NCI-H1105 (cell line): ENCODE measurements at regions not wholly inside any gene's neighbourhood (a gene's known extent, or its start where the extent isn't known, plus 50 kb on each side); places are given as distances from the start of the nearest gene placed in this dataset.
"Not testable (repeated sequence)": the region's sequence is repeated elsewhere in the genome, so short reads cannot be mapped to it uniquely, and the experiment has no call there.

Source experiments
- DNase-seq: peaks from one replicate; lab custom pipeline; 2025; lab: John Stamatoyannopoulos, UW

DNA sequence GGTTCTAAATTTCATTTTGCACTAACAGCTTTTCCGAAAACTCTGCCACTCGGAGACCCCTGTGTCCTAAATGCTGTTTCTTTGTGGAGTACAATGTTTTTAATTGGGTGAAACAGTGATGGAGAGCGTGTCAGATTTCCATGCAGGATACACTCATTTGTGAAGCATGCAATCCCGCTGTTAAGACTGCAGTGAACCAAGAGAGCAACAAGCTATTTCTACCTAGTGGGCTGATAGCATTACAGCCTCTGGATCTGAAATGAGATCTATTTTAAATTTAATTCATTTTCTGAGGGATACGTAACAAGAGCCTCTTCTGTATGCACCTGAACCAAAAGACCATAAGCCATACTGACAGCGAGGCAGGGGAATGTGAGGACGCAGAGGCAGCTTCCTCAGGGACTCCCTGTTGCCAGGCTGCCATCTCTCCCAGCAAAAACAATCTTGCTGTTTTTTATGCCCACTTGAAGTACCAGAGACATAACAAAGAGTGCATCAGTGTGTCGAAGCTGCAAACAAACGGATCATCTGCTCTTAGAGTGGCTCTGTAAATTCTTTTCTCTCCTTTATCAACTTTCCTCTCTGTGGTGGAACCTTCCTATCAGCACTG lies 199.9 kb upstream of the COX10 start:
- no peak for DNase-seq

DNA sequence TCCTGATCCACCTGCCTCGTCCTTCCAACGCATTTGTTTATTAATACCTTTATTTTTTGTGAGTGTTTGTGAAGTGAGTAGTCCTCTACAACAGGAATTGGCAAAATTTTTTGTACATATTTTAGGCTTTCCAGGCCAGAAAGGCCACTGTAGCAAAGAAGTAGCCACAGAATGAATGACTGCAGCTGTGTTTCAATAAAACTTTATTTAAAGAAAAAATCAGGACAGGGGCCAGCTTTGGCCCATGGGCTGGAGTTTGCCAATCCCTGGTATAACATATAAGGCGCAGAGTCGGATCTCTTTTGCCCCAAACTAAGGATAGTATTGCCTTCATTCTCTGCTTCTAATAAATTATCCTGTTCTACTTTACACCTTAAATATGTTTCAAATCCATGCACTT lies 198.0 kb upstream of the COX10 start:
- DNase-seq = no peak

DNA sequence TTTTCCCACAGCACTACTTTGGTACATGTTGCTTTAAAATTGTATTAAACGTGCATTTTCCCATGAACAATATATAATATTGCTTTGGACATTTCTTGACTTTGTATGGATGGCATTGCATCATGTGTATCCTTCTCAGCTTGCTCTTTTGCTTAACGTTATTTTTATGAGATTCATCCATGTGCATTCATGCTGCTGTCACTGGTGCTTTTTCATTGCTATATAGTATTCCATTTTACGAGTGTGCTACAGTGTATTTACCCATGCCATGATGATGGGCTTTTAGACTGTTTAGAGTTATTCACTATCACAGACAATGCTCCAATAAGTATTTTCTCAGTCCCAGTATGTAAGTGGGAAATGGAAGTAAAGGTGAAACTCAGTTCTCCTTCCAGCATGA lies 195.2 kb upstream of the COX10 start:
- no peak for DNase-seq

DNA sequence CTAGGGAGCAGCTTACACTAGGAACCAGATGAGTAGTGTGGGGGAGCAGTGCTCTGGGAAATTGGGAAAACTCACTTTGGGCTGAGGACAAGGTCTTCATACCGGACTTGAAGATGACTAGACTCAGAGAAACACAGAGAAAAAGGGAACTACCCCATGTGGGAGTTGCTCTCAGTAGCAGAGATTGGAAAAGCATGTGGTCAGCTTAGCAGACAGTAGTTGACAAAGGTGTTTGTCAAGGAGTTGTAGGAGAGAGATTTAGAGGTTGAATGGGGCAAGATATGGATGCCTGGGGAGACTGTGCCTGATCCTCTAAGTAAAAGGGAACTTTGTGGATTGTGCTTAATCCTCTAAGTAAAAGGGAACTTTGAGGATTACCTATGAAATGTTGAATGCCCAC lies 194.5 kb upstream of the COX10 start:
- DNase-seq = no peak

DNA sequence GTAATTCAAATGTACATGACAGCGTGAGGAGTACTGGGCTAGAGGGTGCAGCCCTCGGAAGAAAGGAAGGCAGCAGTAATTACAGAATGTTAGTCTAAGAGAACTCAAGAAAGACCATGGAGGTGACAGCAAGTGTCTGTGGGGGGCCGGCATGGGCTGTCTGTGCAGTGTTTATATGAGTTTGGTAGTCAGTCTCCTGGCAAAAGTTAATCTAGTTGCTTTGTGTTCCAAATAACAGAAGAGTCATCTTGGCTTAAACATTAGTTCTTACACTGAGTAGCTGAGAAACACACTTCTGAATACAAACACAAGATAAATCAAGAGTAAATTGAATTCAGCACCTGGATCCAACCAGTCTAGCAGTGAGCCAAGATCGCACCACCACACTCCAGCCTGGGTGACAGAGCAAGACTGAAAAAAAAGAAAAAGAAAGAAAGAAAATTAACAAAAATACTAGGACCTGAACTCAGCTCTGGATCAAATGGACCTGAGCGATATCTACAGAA lies 189.3 kb upstream of the COX10 start:
- no peak for DNase-seq

DNA sequence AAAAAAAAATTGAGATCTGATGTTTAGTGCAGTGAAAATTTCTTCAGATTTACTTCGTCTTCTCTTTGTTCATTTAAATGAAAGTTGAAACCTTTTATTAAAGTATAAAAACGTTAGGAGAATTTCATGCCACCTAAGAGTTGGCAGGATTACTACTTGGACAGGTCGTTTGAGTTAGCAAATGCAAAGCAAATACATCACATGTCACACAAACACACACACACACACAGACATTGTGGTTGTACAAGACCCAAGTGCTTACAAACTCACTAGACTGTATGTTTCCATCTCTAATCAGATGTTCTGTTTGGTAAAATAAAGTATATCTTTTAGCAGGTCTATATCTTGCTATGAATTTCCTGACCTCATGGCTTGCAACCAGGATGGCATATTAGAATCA lies 185.6 kb upstream of the COX10 start:
- DNase-seq = no peak

DNA sequence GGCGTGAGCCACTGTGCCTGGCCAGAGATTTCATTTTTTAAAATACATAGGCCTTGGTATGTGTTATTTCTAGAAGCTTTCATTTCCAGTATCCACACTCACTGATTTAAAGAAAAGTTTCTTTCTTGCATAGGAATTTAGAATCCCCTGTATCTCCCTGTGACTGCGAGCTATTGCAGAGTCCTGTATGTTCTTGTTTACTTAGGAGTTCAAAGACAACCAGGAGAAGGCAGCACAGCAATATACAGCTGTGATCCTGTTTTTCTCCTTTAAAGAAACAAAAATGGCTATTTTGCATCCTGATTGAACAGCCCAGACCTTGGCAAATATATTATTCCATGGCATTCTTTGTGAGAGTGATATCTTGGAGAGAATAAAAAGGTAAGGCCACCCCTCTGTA lies 185.0 kb upstream of the COX10 start:
- no peak for DNase-seq

DNA sequence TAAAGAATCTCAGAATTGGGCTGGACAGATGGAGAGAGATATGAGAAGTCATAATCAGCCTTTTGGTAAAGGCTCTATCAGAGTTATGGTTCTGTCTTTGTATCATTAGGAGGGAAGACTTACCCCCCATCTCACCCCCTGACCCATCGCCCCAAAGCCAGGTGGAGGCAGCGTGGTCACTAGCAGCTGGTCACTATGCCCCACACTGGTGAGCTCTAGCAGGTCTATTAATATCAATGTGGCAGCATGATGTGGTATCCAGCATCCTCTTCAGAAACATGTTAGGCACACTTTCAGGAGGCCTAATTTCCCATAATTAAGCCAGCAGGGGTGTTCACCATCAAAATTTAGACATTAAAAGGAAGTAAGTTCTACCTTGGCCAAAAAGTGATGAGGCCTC lies 183.8 kb upstream of the COX10 start:
- DNase-seq = no peak

DNA sequence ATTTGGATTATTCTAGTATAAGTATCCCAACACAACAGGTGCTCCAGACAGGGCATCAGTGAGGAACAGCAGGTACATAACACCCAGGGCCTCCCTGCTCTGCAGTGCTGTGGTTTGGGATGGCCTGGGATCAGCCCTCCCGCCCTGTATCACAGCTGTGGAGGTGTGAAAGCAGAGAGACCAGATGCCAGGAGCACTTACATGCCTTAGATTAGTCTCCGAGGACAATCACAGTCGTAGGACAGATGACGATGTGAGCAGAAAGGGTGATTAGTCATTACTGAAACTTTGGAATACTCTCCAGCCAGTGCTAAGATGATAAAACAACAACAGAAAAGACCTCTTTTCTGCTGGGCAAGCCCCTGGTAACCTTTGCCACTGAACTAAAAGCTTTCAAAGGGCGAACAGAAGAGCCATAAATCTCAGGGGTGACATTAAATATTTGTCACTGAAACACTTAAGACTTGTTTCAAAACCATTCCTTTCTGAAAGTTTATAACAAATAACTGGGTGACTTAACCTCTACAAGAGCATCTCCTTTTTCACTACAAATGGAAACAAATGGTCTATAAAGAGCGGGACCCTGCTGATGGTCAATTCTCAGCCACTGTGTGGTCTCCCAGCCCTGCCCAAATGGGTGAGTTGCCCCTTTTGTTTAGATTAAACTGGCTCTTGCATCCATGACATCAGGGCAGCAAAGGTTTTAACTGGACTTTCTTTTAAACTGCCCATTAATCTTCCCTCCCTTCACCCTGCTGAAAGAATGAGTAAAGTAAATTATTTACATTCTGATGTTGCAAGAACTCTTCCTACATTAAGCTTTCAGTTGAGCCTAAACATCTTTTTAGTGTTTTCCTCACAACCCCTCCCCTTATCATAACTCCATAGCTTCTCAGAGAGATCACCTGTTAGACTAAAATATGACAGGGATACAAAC lies 183.1 kb upstream of the COX10 start:
- DNase-seq = no peak

DNA sequence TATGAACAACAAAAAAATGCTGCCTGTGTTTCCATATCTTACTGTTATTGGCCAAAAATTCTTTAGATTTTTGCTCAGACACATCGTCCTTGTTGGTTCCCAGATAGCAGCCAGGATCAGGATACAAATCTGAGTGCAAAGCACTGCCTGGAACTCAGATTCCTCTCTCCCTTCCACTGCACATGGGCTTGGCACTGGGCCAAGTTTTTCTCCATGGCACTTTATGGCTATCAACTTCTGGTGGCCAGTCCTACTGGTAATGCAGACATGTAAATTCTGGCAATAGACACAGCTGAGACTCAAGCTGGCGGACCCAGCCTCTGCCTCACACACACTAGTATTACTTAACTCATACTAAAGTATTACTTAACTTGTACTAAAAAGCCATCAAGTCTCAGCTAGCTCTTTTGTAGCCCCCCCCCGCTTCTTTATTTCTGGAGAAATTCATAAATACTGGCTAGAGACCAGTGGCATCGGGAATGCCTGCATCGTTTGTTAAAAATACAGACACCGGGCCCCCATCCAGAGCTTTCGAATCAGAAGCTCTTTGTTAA lies 181.2 kb upstream of the COX10 start:
- DNase-seq = peak; percentile 14

DNA sequence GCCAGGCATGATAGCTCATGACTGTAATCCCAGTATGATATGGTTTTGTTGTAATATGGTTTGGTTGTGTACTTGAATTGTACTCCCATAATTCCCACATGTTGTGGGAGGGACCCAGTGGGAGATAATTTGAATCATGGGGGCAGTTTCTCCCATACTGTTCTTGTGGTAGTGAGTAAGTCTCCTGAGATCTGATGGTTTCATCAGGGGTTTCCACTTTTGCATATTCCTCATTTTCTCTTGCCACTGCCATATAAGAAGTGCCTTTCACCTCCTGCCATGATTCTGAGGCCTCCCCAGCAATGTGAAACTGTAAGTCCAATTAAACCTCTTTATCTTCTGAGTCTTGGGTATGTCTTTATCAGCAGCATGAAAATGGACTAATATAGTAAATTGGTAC lies 160.3 kb upstream of the COX10 start:
- DNase-seq = not testable (repeated sequence)

DNA sequence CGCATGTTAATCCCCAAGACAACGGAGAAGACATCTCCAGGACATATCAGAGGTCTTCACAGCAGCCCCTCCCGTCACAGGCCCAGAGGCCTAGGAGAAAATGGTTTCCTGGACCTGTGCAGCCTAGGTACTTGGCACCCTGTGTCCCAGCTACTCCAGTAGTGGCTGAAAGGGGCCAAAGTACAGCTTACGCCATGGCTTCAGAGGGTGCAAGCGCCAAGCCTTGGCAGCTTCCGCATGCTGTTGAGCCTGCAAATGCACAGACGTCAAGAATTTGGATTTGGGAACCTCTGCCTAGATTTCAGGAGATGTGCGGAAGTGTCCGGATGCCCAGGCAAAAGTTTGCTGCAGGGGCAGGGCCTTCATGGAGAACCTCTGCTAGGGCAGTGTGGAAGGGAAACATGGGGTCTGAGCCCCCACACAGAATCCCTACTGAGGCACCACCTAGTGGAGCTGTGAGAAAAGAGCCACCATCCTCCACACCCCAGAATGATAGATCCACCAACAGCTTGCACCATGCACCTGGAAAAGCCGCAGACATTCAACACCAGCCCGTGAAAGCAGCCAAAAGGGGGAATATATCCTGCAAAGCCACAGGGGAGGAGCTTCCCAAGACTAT lies 159.3 kb upstream of the COX10 start:
- DNase-seq = no peak

DNA sequence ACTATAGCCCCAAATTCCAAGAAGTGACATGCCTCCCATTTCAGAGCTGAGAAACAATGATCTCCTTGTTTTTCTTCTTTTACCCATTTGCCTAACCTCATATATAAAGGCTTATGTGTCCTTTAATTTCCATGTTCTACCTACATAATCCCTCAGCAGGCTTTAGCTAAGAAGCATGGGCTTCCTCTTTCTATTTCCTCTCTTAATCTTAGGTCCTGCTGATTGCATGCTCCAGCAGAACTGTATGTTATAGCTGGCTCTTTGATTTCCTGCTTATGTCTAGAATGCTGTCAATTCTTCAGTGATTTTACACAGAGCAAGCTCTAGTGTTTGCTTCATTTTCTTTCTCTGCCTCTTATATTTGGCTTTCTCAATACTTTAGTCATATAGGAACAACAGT lies 151.7 kb upstream of the COX10 start:
- DNase-seq = no peak

DNA sequence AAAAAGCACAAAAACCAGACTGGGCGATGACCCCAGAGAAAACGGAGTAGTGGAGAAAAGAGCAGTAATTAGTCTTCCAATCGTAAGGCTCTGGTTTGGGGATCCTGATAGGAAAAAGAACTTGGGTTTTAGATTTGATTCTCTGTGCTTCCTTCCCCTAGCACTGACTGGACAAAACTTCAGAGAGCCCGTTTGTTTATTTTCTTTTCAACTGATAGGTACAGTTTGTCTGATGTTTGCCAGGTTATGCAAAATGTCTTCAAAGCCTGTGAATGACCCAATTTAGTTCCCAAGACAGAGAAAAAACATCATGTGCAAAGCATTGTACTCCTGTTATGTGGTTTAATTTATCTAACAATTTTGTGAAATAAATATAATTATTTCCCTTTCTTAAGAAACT lies 151.1 kb upstream of the COX10 start:
- no peak for DNase-seq

DNA sequence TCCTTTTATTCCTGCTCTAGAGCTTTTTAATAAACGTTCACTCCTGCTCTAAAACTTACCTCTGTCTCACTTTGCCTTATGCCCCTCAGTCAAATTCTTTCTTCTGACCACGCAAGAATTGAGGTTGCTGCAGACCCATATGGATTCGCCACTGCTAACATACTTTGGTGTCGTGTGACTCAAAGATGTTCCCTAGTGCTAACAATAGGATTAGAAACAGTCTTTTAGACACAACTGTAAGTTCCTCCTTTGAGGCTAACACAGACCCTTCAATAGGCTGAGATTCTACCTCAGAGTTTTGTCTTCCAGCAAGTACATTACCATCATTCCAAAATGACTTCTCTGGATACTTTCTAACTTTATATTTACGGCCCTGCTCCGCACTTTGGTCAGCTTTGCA lies 149.5 kb upstream of the COX10 start:
- no peak for DNase-seq

DNA sequence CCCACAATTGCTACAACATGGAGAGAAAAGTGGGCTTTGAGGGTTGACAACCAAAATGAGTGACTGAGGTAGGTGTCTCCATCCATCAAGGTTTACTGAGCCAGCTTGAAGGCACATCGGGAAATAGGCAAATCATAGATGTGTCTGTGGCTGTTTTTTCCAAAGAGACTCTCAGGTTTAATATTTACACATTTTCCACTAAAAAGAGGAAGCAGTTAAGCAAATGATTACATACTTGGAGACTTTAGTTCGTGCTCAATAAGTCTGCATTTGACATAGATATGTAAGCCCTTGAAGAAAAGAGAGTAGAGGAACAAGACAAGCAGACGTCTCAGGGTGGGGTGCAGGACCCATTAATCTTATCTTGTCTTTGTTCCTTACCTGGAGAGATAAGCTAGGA lies 148.9 kb upstream of the COX10 start:
- DNase-seq = no peak

DNA sequence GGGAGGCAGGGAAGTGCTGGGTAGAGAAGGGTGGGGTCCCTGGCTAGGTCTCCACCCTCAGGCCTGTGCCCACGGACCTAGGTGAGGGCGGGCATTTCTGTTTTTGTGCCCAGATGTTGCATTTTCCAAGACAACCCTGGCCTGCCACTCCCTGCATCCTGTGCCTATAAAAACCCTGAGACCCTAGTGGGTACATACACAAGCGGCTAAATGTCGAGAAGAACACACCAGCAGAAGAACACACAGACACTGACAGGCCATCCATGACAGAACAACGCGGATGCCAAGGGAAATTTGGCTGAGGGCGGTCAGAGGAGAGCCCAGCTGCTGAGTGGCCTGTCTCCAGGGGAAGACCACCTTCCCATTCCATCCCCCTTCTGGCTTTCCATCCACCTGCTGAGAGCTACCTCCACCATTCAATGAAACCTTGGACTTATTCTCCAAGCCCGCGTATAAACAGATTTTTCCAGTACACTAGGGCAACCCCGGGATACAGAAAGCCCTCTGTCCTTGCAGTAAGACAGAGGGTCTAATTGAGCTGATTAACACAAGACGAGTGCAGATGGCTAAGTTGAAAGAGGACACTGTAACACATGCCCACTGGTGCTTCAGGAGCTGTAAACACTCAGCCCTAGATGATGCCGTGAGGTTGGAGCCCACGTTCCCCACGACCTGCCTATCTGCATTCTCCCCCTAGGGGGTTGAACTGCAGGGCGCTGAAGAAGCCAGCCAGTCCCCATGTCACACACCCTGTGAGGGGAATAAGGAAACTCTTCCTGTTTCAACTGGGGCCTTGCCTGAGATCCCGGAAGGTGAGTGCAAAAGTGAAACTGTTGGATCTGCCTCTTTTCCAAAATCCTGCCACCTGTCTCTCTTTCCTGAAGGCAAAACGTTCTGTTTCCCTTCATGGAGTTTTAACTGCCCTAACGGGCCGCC lies 147.2 kb upstream of the COX10 start:
- DNase-seq = no peak

DNA sequence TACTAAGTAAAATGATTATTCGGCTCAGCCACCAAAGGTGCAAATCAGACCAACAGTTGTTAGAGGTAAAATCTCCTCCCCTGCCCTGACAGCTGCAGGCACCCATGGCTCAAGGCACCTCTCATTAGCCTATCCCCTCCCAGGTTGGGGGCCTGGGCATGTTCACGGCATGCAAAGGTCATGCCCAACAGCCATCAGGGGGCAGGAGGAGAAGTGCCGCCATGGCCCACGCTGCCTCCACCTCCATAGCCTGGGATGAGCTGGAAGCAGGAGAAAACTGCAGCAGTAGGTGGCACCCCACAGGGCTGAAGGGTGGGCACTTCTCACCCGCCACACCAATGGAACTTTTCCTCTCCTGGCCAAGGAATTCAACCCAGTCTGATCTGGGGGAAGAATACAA lies 146.4 kb upstream of the COX10 start:
- DNase-seq = no peak

DNA sequence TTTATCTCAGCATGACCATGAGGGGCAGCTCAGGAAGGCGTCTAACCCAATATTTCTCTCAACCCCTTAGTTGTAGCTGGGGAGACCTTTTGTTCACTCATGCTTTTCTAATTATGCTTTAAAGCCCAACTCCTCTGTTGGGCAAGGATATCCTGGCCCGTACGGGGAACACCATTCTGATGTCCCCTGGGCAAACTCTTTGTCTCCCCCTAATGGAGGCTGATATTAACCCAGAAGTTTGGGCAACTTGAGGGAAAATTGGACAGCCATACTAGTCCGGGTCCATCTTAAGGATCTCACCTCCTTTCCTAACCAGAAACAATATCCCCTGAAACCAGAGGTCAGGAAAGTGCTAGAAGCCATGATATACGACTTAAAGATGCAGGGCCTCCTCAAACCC lies 143.7 kb upstream of the COX10 start:
- DNase-seq = no peak

DNA sequence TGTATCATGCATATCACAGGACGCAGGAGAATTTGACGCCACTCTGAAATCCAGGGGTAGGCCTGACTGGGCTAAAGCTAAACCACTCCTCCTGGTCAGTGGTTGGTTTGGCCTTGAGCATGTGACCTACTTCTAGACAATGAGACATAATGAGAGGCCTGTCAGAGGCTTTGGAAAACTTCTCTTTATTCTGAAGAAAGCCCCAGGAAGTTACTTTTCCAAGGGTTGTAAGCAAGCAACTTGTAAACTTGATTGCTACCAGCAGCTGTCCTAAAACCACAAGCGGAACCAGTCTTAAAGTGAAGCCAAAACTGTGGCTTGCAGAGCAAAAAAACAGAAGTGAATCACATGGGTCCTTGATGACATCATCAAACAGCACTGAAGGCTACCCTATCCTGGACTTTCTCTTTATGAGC lies 138.2 kb upstream of the COX10 start:
- DNase-seq = no peak

DNA sequence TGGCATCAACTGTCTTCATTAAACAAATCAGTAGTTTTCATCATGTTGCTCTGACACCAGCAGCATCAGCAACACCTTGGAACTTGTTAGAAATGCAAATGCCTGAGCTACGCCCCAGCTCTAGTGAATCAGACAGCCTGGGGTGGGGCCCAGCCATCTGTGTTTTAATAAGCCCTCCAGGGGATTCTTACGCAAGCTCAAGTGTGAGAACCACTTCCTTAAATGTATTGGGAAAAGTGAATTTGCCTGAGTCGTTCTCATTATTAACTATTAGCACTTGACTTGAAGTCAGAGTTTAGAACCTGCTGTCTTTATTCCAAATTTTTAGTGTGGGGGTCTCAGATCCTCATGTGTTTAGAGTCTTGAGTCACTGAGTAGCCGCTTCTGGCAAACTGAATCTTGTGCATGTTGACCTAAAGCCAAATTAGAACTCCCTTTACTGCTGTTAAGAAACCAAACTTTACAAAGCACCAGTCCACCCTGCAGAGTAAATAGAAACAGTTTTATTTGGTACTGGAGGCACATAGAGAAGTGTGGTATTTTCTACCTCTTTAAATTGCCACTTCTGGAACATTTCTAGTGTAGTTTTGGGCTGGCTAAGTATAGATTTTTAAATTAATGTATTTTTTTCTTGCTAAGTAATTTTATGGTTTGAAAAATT lies 137.4 kb upstream of the COX10 start:
- no peak for DNase-seq
